NOMO-1 (cell line): ENCODE measurements at regions not wholly inside any gene's neighbourhood (a gene's known extent, or its start where the extent isn't known, plus 50 kb on each side); places are given as distances from the start of the nearest gene placed in this dataset.
"Not testable (repeated sequence)": the region's sequence is repeated elsewhere in the genome, so short reads cannot be mapped to it uniquely, and the experiment has no call there.

Experiments used
- DNase-seq, 2 experiments: peaks; one replicate each; lab custom pipeline; 2025; ENCODE audit not compliant: unreplicated experiment in 2 of 2; lab: John Stamatoyannopoulos, UW

GRCh38 chr5:71903808-71904207, 184.7 kb downstream of the CARTPT start:
- no peak for DNase-seq

DNA sequence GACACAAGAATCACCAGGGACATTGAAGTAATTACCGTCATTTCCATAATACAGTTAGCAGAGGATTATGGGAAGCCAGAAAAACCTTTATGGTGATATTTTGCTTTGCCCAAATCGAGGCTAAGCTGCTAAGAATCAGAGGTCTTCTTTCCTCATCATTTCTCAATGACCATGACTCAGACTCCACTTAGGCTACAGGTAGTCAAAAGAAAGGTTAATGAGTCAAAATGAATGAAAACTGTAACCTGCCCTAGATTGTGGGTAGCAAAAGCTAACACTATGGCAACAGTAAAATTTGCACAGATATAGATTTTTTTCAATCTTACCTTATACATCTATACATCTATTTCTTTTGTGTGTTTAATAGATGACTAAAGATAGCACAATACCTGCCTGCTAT, 185.8 kb downstream of the CARTPT start:
- DNase-seq, result no peak

- no peak for DNase-seq
Observed at GRCh38 chr5:71905834-71906711, 187.0 kb downstream of the CARTPT start.

DNA sequence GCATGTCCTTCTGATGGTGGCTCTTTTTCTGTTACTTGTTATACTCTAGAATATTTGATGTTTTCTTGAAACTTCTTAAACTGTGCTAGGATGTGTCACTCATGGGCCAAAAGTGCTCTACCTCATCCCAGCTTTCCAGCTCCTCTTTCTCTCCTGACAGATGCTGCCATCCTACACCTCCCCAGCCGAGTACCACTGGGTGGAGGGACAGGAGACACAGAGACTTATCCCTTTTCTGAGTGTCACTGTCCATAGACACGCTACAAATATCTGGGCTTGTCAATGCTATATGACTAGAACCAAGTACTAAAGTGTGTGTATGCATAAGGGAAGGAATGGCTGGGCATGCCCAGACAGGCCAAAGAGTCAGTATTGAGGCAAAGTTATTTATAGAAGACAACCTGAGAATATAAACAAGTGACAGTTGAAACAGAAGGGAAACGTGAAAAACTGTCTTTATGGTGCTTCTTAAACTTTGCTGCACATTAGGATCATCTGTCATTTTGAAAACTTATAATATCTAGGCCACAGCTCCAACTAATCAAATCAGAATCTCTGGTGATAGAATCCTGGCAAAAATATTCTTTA, 188.0 kb downstream of the CARTPT start:
- peak; percentile 10 to 30 for DNase-seq

DNA sequence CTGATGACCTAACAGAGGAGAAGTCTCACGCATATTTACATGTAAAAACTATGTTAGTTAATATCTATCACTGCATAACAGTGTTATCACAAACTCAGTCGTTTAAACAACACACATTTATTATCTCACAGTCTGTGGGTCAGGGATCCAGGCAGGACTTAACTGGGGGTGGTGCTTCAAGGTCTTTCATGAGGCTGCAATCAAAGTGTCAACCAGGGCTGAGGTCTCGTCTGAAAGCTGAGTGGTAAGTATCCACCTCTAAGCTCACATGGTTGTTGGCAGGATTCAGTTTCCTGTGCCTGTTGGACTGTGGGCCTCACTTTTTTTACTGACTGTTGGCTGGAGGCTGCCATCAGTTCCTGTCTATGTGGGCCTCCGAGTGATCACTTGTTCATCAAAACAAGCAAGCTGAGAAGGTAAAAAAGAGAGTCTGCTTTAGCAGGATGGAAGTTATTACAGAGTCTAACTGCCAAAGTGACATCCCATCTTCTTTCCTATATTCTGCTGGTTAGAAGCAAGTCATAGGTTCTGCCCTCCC, 188.6 kb downstream of the CARTPT start:
- DNase-seq, result no peak

GRCh38 chr5:71910741-71911140, 191.7 kb downstream of the CARTPT start:
- DNase-seq, result no peak

DNA sequence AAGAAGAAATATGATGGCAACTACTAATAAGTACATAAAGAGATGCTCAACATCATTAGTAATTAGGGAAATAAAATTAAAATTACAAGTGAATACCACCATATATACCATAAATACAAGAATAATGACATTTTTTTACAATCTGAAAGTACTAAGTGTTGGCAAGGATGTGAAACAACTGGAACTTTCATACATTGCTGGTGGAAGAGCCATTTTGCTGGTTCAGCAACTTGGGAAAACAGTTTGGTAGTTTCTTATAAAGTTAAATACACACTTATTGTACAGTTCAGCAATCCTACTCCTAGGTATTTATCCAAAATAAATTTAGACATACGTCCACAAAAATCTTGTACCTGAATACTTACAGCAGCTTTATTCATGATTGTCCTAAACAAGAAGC, 192.9 kb downstream of the CARTPT start:
- DNase-seq, result no peak

DNA sequence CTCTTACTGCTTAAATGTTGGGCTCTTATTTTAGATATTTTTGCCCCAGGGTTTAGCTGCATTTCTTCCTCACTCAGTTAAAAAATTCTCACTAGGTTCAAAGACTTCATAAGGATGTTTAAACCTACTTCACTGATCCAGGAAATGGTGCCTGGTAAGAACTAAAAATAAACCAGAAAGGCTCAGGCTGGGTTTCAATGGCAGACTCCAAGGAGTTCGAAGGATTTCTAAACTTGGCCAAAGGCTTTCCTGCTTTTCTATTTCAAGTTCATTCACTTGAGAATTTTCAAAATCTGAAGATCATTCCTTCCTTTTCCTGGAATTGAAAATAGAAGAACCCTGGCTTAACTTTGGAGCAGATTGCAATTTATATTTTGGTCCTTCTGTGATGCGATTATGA, 193.0 kb upstream of the MAP1B start:
- no peak for DNase-seq

GRCh38 chr5:71922584-71923106, 184.6 kb upstream of the MAP1B start:
- no peak for DNase-seq

DNA sequence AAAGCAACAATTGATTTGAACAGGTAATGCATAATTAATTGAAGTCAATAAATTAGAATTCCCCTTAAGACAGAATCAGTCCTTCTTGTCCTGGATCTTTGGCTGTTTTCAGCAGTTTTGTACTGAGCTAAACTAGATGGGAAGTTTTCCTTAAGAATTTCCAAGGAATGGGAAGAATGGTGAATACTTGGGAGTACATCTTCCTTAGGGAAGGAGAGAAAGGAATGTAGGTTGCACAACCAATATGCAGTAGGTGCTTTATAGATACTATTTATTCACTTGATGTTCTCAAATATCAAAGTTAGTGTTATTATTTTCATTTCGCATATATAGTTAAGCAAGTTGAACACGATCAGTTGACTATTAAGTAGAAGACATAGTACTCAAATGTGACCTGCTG, 183.5 kb upstream of the MAP1B start:
- DNase-seq, result no peak

GRCh38 chr5:71924325-71924724, 182.9 kb upstream of the MAP1B start:
- no peak for DNase-seq

- no peak for DNase-seq
Observed at GRCh38 chr5:71924980-71925379, 182.3 kb upstream of the MAP1B start.

GRCh38 chr5:71925608-71926091, 181.6 kb upstream of the MAP1B start:
- DNase-seq, result no peak

- no peak for DNase-seq
Observed at GRCh38 chr5:71929003-71929402, 178.3 kb upstream of the MAP1B start.

DNA sequence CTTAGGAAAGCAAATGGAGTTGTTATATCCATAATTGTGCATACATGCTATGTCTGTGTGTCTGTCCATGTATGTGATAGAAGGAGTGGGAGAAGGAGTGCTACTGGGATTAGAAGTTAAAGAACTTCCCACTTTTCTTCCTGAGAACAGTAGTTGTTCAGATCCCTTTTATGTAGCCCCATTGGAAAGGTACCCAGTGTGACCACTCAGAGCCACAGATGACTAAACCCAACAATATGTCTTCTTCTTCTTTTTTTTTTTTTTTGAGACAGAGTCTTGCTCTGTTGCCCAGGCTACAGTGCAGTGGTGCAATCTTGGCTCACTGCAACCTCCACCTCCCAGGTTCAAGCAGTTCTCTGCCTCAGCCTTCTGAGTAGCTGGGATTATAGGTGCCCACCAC, 176.7 kb upstream of the MAP1B start:
- not testable (repeated sequence) for DNase-seq

DNA sequence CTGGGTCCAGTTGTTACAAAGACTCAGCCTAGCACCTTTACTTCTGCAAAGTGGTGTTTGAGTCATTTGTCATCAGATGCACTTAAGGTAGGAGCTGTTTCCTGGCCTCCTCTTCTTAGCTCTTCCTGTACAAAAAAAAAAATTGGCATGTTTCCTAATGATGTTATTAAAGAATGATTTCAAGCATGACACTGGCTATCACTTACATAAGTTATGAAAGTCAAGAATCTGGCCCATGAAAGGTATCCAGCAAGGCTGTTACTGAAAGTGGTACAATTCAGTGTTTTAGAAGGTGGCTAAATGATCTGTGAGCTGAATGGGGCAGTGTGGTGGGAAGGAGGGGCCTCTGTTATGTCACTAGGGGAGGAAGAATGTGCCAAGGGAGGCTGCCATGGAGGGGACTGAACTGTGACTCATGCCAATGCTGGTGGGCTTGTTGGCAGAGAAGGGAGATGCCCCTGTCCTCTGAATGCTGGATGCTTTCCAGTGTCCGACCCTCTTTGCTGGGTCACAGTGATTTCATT, 175.1 kb upstream of the MAP1B start:
- no peak for DNase-seq

GRCh38 chr5:71932655-71933338, 174.5 kb upstream of the MAP1B start:
- no peak for DNase-seq

DNA sequence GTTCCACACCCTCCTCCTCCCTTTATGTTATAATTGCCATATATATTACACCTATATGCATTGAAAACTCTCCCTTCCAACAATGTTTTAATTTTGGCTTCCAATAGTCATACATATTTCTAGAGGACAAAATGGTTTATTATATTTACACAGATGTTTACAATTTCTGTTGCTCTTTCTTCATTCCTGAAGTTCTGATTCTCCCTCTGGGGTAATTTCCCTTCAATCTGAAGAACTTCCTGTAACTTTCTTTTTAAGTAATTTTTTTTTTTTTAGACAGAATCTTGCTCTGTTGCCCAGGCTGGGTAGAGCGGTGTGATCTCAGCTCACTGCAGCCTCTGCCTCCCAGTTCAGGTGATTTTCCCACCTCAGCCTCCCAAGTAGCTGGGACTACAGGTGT, 173.0 kb upstream of the MAP1B start:
- DNase-seq, result no peak

DNA sequence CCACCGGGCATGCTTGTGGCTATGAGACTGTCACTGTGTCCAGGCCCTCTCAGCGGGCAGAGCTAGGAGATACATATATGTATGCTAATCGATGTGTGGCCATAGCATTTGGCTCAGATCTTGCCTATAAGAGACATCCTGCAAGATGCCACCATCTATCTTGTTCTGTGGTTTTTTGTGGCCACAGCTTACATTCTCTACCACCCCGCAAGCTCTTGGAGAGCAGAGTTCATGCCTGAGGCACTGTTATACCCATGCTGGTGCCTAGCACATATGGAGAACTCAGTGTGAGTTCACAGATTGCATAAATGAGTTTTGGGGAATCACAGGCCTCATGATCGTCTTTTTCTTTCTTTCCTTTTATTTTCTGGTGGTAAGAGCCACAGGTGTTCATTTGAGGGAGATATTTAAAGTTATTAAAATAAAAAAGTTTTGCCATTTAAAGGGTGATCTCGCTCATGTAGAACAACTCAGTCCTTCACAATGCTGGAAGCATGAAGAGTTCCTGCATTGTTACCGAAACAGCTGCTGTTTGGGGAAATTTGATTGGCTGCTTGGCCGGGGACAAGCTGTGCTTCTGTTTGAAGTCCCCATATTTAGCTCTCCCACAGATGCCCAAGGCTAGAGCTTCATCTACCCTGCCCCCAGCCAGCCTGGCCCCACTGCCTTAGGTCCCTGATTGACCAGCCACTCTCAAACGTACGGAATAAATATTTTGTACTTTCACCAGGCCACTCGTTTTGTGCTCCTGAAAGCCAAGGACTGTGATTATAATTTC, 169.2 kb upstream of the MAP1B start:
- DNase-seq, result no peak

- no peak for DNase-seq
Observed at GRCh38 chr5:71938895-71939294, 168.4 kb upstream of the MAP1B start.
